Right atrium auricular region (tissue), 2 donors: ENCODE measurements at regions not wholly inside any gene's neighbourhood (a gene's known extent, or its start where the extent isn't known, plus 50 kb on each side); places are given as distances from the start of the nearest gene placed in this dataset.

ENCODE experiments used
- DNase-seq: peaks from one replicate; pipeline ENCODE4 v3.0.0-alpha.2; 2019; ENCODE audit warnings: low spot score
- H3K27ac ChIP-seq, 2 donors: fragments of 200-600 bp; sonication (generic); 1 replicate in 1 of 2; 2 replicates in 1 of 2; pipeline ENCODE4 v1.5.1; 2016 to 2019
- H3K27me3 ChIP-seq, 2 donors: fragments of 200-600 bp; sonication (generic); one replicate each; pipeline versions ENCODE4 v1.5.1 to v1.6.0; 2017 to 2019
- H3K36me3 ChIP-seq: fragments of 200-600 bp; sonication (generic); one replicate; pipeline ENCODE4 v1.5.1; 2016
- H3K4me1 ChIP-seq, 2 donors: fragments of 200-600 bp; sonication (generic); one replicate each; pipeline versions ENCODE4 v1.5.1 to v1.6.0; 2017 to 2019
- H3K4me3 ChIP-seq, 2 donors: fragments of 200-600 bp; sonication (generic); 1 replicate in 1 of 2; 2 replicates in 1 of 2; pipeline ENCODE4 v1.5.1; 2017 to 2019; ENCODE audit warnings: mild to moderate bottlenecking in 1 of 2, moderate library complexity in 1 of 2
- H3K9me3 ChIP-seq, 2 donors: fragments of 200-600 bp; sonication (generic); one replicate each; pipeline ENCODE4 v1.5.1; 2019
- CTCF ChIP-seq, 2 donors: fragments of 200-600 bp; sonication (generic); IDR thresholded peaks; one replicate each; pipeline ENCODE4 v1.5.1; 2019; ENCODE audit warnings: antibody characterized with exemption in 2 of 2

GRCh38 chr13:30151388-30151787 is 156.0 kb downstream of the KATNAL1 start:
- Histone ChIP-seq H3K4me3 (no peak overlapping the region), H3K4me1 (no peaks in the 10 kb centered on the region), H3K27me3 (no peaks in the 10 kb centered on the region), H3K27ac (no peak overlapping the region), H3K36me3 (no peaks in the 10 kb centered on the region), H3K9me3 (no peaks in the 10 kb centered on the region)
- no peak for TF ChIP-seq CTCF (IDR thresholded peaks at IDR 0.05)
- no peak for DNase-seq

GRCh38 chr13:30149248-30149647 is 158.1 kb downstream of the KATNAL1 start:
- Histone ChIP-seq H3K4me3 (no peak overlapping the region), H3K4me1 (no peaks in the 10 kb centered on the region), H3K9me3 (no peaks in the 10 kb centered on the region), H3K27me3 (no peaks in the 10 kb centered on the region), H3K36me3 (no peaks in the 10 kb centered on the region), H3K27ac (no peak overlapping the region)
- DNase-seq, result no peak
- no peak for TF ChIP-seq CTCF (IDR thresholded peaks at IDR 0.05)

GRCh38 chr13:30148786-30149185 is 158.6 kb downstream of the KATNAL1 start:
- Histone ChIP-seq H3K27ac (no peak overlapping the region), H3K4me3 (no peak overlapping the region), H3K4me1 (no peaks in the 10 kb centered on the region), H3K27me3 (no peaks in the 10 kb centered on the region), H3K36me3 (no peaks in the 10 kb centered on the region), H3K9me3 (no peaks in the 10 kb centered on the region)
- no peak for DNase-seq
- no peak for TF ChIP-seq CTCF (IDR thresholded peaks at IDR 0.05)

- no peaks in the 10 kb centered on the region for H3K9me3 ChIP-seq
- no peaks in the 10 kb centered on the region for H3K27me3 ChIP-seq
- no peak overlapping the region for H3K4me3 ChIP-seq
- H3K36me3 ChIP-seq, result no peaks in the 10 kb centered on the region
- TF ChIP-seq CTCF (IDR thresholded peaks at IDR 0.05), result no peak
- no peak for DNase-seq
- peaks cover 0 to 2% of the 10 kb centered on the region in 2 donors for H3K4me1 ChIP-seq
- no peak overlapping the region for H3K27ac ChIP-seq
Observed at GRCh38 chr13:30148171-30148754, 159.1 kb downstream of the KATNAL1 start.

- no peak for TF ChIP-seq CTCF (IDR thresholded peaks at IDR 0.05)
- DNase-seq, result no peak
- H3K4me1 ChIP-seq, result peaks cover 0 to 11% of the 10 kb centered on the region in 2 donors
- H3K27me3 ChIP-seq, result no peaks in the 10 kb centered on the region
- no peak overlapping the region for H3K27ac ChIP-seq
- H3K9me3 ChIP-seq, result no peaks in the 10 kb centered on the region
- H3K36me3 ChIP-seq, result no peaks in the 10 kb centered on the region
- H3K4me3 ChIP-seq, result no peak overlapping the region
Observed at GRCh38 chr13:30147421-30147820, 159.9 kb downstream of the KATNAL1 start.

GRCh38 chr13:30147015-30147414 is 160.3 kb downstream of the KATNAL1 start:
- no peak for DNase-seq
- no peak for TF ChIP-seq CTCF (IDR thresholded peaks at IDR 0.05)
- no peak overlapping the region for H3K27ac ChIP-seq

More at GRCh38 chr13:30147015-30147414, 160.3 kb downstream of the KATNAL1 start:
- no peaks in the 10 kb centered on the region for H3K36me3 ChIP-seq
- no peaks in the 10 kb centered on the region for H3K9me3 ChIP-seq
- H3K27me3 ChIP-seq, result no peaks in the 10 kb centered on the region
- no peak overlapping the region for H3K4me3 ChIP-seq
- peaks cover 0 to 12% of the 10 kb centered on the region in 2 donors for H3K4me1 ChIP-seq
